ENCODE measurements at regions not wholly inside any gene's neighbourhood (a gene's known extent, or its start where the extent isn't known, plus 50 kb on each side); places are given as distances from the start of the nearest gene placed in this dataset.

DNA sequence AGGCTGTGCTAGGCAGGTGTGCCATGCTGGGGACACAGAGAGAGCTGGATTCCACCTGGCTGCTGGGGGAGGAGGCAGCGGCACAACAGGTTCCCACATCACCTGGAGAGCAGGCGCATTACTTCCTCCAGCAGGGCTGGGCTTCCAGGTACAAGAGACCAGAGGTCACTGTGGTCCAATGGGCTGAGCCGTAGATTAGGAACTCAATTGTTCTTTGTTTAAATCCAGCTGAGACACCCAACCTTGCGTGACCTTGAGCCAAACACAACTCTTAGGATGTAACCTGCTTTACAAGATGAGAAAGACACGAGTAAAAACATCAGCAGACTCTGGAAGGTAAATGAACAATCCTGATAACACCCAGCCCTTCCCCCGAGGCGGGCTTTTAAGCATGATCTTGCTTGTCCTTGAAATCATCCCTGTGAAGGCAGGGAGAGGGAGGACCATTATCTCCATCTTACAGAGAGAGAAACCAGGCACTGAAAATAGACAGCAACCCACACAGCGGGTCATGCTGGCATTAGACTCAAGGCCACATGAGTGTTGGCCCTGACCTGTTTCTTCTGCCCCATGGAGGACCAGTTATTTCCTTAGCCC, 216.5 kb upstream of the RREB1 start:
- DNase-seq (ENCODE audit: low read depth in 2 of 2): no peak

DNA sequence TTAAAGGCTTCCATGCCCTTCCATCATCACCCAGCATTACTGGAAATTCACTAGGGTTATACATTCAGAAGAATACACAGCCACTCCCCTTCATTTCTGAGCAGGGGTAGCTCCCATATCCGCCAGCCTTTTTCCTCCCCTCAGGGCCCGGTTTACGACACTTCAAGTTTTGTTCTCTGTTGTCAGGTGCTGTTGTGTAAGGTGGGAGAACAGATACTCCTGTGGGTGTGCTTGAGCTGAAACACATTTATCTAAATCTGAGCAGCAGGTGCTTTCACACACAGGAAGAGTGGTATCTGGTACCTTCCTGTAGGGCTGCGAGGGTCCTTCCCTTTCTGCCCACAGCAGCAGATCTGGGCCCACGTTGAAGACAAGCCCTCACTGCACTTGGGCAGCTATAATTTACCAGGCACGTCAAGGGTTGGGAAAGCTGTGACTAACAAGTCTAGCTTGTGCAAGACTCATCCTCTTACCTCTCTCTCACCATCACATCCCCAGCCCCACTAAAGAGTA, 215.8 kb upstream of the RREB1 start:
- no peak for DNase-seq (ENCODE audit: low read depth in 2 of 2)

DNA sequence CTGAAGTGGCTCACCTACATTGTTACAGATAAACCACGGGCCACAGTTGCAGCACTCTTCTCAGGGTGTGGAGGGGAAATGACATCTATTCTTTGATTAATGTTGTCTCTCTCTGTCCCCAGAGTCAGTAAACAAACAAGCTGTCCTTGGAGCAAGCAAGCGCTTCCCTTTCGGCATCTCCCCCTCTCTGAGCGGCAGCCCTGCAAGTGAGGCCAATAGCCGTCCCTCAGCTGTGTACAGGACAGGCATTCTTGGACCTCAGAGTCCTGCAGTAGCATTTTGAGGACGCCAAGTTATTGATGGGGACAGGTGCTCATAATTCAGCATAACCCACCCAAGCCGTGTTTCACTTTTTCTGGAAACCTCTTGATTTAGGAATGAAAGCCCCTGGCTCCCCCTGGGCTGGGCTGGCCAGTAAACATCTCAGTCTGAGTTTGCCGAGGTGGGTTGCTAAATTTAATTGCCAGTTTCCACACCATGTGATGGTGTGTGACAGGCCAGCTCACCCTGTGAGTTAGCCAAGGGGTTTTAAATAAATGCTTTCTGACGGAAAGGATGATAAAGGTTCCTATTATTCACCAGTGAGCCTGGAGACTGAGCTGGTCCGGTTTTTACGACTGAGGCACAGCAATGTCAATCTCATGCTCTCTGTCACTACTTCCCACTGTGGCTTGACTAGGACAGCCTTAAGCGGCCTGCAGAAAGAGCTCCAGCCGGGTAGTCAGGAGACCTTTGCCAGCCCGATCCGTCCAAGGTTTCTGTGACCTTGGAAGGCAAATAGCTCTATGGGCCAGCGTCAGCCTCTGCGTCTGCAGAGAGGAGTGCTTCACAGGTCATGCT, 214.8 kb upstream of the RREB1 start:
- DNase-seq (ENCODE audit: low read depth in 2 of 2): no peak

DNA sequence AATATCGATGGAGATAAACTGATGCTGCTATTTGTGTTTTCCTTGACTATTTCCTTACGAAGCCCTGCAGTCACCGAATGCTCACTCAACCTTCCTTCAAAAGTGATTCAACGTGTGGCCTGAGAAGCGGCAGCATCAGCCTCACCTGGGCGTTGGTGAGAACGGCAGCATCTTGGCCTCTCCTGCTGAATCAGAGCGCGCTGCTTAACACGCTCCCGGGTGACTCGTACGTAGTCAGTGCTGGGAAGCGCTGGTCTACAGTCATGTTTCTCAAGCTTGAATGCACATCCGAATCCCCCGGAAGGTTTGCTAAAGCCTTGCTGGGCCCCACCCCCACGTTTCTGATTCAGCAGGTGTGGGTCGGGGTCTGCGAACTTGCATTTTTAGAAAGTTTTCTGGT, 214.1 kb upstream of the RREB1 start:
- no peak for DNase-seq (ENCODE audit: low read depth in 2 of 2)

DNA sequence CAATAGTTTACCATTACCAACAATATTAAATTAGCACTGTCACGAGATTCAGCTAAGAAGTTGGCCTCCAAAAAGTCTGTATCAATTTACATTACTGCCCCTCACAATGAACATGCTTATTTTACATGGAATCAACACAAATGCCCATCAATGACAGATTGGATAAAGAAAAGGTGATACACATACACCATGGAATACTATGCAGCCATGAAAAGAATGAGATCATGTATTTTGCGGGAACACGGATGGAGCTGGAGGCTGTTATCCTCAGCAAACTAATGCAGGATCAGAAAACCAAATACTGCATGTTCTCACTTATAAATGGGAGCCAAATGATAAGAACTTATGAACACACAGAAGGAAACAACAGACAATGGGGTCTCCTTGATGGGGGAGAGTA, 211.8 kb upstream of the RREB1 start:
- DNase-seq (ENCODE audit: low read depth in 2 of 2): no peak

DNA sequence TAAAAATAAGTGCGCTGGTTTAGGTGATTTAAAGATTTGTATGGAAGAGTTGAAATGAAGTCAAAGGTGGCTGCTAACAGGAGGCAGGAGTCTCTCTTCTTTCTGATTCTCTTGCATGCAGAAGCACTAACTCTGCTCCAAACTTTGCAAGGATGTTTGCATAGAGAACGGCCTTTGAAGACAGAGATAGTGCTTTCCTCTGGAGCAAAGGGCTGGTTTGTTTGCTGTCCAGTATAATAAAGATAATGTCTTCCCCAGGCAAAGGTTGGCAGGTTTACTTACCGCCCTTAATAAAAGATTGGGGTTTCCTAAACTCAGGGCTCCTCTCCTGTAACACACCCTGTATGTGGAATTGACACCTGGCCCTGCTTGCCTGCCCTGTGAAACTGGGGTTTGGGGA, 210.6 kb upstream of the RREB1 start:
- no peak for DNase-seq (ENCODE audit: low read depth in 2 of 2)

DNA sequence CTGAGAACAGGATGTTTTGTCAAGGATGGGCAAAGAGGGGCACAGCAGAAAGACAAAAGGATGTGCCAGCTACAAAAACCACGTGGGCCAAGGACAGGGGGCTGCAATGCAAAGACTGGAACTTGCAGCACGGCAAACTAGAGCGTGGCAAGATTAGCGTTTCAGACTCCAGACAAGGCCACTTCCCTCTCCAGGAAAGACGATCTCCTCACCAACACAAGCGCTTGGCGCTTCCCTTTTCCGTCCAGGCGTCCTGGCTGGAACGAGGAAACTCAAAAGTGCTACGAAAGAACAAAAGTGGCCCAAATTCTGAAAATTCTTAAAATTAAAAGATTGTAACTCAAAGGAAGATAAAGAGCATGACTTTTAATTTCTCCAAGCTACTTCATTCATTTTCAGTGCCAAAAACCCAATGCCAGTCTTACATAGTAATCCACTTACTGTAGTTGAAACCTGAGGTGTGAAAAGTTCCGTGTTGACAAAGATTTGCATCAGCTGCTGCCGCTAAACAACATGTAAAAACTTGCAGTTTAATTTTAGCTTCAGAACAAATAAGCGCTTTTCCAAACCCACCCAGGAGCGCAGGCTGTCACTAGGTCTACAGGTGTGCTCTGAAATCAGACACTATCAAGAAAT, 207.1 kb upstream of the RREB1 start:
- DNase-seq (ENCODE audit: low read depth in 2 of 2): no peak

DNA sequence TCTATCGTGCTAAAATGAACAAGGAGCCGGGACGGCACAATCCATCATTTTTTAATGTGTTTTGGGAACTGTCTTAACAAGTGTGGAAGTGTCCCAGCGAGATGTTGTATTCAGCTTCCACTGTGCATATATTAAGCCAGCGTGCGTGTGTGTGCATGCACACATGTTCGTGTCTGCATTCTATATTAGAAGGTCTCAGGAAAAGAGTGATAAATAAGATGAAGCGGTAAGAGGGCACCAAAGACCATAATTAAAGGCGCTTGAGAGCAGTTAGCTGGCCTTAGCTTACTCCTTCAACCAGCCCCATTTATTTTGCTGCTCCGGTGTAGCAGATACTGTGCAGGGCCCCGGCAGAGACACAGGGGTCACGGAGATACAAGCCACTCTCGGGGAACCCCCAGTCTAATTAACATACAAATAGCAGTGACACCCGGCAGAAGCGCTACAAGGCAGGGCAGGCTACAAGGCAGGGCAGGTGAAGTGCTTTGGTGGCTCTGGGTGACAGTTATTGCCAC, 206.5 kb upstream of the RREB1 start:
- DNase-seq (ENCODE audit: low read depth in 2 of 2): no peak

DNA sequence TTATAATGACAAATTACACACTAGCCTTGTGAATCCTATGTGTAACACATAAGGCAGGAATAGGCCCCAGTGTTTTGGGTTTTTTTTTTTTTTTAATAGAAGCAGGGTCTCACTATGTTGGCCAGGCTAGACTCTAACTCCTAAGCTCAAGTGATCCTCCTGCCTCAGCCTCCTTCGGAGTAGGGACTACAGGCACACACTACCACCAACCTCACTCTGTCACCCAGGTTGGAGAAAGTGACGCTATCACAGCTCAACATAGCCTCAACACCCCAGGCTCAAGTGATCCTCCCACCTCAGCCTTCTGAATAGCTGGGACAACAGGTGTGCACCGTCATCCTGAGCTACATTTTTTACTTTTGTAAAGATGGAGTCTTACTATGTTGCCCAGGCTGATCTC, 205.8 kb upstream of the RREB1 start:
- DNase-seq (ENCODE audit: low read depth in 2 of 2): no peak

DNA sequence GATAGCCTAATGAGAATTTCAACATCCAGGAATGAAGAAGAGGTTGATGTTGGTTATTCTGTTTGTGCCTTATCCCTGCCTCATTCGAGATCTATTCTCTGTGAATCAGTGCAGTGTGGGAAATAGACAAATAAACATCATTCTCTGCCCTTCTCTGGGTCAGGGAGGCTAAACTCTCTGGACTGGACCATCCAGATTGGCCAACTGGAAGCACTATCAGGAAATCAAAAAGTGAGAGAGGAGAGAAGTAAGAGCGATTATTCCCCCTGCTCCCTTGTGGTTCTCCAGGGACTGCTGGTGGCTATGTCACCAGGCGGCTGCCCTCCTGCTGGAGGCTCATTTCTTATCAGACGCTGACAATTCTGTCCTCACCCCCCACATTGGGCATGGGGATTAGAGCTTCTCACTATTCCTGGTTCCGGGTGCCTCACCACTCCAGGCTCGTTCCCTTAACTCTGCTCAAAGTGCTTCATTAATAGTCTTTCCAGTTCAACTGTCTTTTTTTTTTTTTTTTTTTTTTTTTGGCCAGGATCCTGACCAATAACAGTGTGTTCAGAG, 201.7 kb upstream of the RREB1 start:
- no peak for DNase-seq (ENCODE audit: low read depth in 2 of 2)

DNA sequence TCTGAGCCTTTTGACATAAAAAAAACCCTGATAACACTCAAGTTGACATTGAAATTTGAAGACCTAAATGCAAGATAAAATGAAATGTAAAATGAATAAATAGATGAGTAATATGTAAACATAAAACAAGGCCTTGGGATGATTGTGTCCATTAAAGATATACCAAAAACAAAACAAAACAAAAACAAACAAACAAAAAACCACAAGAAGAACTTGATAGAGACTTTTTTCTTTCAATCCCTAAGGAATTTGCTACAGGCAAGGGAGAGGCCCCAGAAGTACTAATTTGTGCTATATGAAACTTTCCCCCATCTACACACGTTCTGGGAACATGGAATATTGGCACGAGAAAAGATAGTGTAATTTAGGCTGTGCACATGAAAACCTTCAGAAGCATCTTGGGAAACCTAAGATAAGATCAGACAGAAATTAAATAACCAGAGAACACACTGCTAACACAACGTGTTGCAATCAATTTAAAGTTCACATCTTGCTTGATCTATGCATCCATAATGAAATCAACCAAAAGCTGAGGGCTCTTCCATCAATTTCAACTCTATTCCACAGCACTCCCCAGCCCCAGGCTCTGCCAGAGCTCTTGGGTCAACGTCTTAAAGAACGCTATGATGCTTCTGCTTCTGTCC, 201.1 kb upstream of the RREB1 start:
- DNase-seq (ENCODE audit: low read depth in 2 of 2): no peak

DNA sequence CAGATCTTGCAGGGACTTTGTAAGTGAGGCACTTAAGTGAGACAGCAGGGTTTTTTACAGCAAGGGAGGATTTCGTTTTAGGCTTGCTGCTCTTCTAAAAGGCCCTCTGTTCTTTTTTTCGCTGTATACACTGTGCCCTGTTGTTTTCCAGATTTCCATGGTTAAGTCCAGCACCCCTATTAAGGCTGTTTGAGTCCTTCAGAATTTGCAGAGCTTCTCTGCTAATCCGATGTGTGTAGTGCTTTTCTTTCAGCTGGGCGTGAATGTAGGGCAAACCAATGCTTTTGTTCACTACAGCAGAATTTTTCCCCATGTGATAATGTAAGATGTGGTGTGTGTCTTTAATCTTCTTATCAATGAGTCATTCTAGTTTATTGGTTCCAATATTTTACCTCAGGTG, 200.5 kb upstream of the RREB1 start:
- no peak for DNase-seq (ENCODE audit: low read depth in 2 of 2)

DNA sequence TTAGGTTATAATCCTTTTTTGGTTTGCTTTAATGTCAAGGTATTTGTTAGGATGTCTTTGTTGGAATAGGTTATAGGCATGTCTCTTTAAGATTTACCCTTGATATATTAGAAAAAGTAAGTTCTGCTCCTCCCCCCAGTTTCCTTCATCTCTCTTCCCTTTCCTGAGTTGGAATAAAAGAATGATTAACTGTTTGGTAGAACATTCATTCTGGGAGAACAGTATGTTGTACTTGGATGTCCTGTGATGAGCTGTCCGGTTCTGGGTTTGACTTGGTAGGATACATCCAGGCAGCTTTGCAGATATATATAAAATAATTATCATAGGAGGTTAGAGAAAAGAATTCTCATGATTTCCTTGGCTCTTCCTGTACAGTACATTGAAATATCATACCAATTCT, 199.6 kb upstream of the RREB1 start:
- DNase-seq (ENCODE audit: low read depth in 2 of 2): no peak

DNA sequence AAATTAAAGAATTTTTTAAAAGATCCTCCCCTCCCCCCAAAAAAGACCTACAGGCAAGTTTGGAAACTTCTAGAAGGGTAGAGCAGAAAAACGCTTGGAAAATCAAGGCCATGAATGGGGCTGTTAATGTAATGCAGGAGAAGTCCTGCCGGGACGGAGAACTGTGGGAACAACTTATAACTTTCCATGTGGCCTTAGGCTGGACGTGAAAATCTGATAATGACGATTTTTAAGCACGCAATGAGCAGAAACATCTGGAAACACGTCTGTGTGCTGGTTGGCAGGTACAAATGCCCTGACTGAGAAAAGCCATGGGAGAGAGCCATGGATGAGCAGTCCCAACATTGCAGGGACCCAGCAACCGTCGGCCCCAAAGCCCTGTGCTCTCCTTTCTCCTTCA, 198.7 kb upstream of the RREB1 start:
- no peak for DNase-seq (ENCODE audit: low read depth in 2 of 2)

DNA sequence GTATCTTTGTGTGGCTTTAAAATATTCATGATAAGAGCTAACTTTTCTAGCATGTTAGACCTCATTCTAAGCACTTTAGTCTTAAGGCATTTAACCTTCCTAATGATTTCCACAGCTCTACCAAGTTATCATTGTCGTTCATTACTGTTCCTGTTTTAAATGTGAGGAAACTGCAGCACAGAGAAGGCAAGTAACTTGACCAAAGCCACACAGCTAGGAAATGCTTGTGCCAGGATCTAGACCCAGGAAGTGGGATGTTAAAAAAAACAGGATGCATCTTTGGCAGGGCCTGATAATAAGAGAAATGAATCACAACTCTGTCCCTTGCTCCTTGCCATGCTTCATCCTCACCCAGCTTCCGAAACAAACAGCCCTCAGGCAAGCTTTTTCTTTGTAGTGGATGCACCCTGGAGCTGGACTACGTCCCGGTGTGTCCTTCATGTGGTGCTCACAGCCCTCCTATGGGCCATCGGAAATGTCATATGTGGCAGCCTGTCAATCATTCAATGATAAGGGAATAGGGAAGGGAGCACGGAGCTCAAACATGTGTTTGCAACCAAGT, 196.9 kb upstream of the RREB1 start:
- DNase-seq (ENCODE audit: low read depth in 2 of 2): no peak

DNA sequence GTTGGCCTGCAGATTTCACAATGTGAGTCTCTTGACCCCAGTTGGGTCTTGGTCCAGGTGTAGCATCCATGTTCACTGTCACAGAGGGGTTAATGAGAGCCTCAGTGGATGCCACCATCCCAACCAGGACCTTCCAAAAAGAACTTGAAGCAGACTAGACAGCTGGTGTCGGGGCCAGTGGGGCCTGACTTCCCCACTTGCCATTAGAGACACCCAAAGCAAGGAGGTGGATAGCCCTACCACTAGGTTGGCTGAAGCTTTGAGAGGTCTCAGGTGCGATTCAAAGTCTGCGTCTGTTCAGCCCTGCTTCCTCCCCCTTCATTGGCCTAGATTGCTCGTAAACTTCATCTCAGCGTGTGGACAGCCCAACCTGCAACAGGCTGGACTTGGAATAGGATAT, 196.4 kb upstream of the RREB1 start:
- DNase-seq (ENCODE audit: low read depth in 2 of 2): no peak

DNA sequence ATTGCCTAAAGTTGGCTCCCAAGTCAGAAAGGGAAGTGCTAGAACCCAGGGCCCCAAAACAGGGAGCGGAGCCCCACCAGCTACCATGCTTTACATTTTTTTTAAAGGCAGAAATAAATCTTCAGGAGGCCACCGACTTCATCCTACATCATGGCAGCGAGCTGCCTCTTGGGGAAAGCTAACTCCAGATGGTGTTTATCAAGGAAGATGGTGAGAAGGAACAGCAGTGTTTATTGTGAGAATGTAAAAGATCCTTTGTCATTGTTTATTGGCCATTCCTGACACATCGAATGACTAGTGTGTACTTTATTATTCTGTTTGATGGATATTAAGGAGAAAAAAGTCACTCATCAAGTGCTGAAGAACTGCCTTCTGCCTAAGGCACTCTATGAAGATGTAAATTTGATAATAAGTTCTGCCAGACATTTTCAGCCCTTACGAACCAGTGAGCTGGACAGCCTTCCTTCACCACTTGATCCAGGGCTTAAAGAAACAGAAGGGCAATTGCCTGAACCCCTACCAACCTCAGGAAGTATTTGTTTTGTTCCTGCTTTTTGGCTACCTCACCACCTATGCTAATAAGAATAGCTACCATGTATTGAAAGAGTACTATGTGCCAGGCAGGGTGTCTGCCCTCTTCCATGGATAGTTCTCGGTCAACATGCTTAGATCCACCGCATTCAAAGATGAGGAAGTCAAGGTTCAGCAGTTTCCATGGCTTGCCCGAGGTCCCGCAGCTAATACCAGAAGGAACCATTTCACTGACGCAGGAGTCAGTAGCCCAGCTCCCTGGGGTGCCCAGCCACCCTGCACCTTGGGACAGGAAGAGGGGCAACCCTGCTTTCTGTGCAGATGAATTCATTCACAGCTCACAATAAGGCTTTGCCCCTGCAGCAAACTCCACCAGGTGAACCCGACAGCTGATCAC, 194.7 kb upstream of the RREB1 start:
- no peak for DNase-seq (ENCODE audit: low read depth in 2 of 2)

DNA sequence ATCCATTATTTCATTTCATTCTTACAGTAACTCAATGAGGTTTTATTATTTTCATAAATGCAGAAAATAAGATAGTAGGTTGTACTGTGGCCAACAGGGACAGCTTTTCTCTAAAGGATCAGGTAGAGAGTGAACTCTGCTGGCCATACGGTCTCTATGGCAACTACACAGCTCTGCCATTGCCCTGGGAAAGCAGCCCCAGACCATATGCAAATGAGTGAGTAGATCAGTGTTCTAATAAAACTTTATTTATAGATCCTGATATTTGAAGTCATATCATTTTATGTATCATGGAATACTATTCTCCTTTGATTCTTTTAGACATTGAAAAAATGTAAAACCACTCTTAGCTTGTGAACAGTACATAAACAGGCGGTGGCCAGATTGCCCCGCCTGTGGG, 192.5 kb upstream of the RREB1 start:
- DNase-seq (ENCODE audit: low read depth in 2 of 2): no peak

DNA sequence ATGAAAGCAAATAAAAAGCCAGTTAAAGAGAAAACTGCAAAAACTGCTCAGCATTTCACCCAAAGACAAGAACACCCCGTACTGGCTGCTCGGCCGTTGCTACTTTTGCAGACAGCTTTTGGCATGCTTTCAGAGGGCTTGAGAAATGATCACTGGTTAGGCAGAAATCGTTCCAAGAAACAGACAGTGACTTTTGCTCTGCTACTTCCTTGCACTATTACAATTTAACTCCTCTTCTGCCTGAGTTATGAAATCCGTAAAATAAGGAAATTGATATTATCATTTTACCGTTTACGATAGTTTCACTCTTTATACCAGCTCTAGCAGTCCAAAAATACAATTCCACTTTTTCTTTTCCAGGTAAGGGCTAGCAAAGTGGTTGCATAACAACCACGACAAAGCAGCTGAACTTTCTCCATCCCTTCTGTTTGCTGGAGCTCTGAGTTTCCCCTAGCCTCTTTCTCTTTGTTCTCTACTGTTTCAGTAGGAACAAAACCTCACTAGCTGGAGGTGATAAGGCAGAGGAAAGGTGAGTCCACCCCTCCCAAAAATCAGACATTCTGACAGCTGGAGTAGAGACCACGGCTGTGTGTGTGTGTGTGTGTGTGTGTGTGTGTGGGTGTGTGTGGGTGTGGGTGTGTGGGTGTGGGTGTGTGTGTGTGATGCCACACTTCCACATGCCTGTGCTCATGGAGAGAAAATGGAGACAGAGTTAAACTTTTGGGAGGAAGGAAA, 191.8 kb upstream of the RREB1 start:
- no peak for DNase-seq (ENCODE audit: low read depth in 2 of 2)

DNA sequence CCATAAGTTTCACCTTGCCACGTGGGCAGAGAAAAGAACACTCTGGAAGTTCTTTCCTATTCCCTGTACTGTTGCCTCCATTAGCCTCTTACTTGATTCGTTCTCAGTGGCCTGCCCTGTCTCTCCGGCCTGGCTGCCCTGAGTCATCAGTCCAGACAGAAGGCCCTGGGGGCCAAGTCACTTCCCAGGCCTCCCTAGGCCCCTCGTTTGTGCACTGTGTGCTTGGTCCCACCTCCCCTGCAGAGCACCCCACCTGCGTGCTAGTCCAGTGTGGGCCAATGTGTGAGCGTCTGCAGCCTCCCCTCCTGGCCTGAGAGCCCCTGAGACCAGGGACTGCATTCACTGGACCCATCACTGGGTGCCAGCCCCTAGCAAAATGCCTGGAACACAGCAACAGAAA, 191.2 kb upstream of the RREB1 start:
- DNase-seq (ENCODE audit: low read depth in 2 of 2): no peak

Data from stimulated activated CD4-positive, alpha-beta T cell treated with anti-CD3 and anti-CD28 coated beads, Interleukin-15, amount 100 ng/mL, for 48 hours (primary cell).